ENCODE measurements at regions not wholly inside any gene's neighbourhood (a gene's known extent, or its start where the extent isn't known, plus 50 kb on each side); places are given as distances from the start of the nearest gene placed in this dataset.

DNA sequence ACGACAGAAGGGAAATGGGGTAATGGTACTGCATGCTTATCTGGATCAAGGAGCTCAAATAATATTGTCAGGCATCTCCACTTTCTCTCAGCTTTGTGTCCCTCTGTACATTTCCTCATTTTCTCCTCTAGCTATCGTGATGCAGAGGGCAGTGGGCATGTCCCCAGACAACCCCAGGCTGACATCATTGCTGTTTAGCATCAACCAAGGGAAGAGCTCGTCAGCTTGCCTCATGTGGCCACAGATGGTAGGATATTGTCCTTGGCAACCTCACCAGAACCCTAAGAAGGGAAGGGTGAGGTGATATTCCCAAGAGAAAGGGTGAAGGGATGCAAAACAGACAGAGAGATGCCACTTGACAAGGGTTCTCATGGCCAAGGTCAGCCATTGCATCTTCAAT lies 58.3 kb downstream of the MAFB start:
- peak in 2 of 3 donors; percentile 6 to 37 for DNase-seq
- no peak overlapping the region for H3K4me3 ChIP-seq (replicated peaks in 1 of 3; ENCODE audit: low read depth in 2 of 3, low read length in 3 of 3)
- TF ChIP-seq, protein P1, sequence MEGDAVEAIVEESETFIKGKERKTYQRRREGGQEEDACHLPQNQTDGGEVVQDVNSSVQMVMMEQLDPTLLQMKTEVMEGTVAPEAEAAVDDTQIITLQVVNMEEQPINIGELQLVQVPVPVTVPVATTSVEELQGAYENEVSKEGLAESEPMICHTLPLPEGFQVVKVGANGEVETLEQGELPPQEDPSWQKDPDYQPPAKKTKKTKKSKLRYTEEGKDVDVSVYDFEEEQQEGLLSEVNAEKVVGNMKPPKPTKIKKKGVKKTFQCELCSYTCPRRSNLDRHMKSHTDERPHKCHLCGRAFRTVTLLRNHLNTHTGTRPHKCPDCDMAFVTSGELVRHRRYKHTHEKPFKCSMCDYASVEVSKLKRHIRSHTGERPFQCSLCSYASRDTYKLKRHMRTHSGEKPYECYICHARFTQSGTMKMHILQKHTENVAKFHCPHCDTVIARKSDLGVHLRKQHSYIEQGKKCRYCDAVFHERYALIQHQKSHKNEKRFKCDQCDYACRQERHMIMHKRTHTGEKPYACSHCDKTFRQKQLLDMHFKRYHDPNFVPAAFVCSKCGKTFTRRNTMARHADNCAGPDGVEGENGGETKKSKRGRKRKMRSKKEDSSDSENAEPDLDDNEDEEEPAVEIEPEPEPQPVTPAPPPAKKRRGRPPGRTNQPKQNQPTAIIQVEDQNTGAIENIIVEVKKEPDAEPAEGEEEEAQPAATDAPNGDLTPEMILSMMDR (IDR thresholded peaks at IDR 0.05) = no peak
- H3K79me2 ChIP-seq (ENCODE audit: insufficient read depth, low read length) = no peaks in the 10 kb centered on the region
- H2AFZ ChIP-seq (ENCODE audit: insufficient read depth, low read depth, low read length, poor library complexity, severe bottlenecking) = no peak overlapping the region
- H3K27me3 ChIP-seq (ENCODE audit: control insufficient read depth in 2 of 2, insufficient read depth in 2 of 2, low read length in 2 of 2) = peaks cover 11 to 13% of the 10 kb centered on the region in 2 donors
- H3K9me3 ChIP-seq (replicated peaks in 1 of 2; ENCODE audit: control insufficient read depth in 1 of 2, insufficient read depth in 1 of 2, low read length in 2 of 2) = peaks cover 3 to 7% of the 10 kb centered on the region in 2 donors
- H3K4me1 Mint-ChIP-seq = no peaks in the 10 kb centered on the region
- H4K20me1 ChIP-seq (ENCODE audit: insufficient read depth, low read length) = no peaks in the 10 kb centered on the region
- WGBS (ENCODE audit: insufficient coverage) = no CpG with 5 or more reads among the region's 3 CpGs
- H3K36me3 Mint-ChIP-seq = no peaks in the 10 kb centered on the region
- no peak overlapping the region for H3K4me3 Mint-ChIP-seq
- no peak overlapping the region for H3K27ac Mint-ChIP-seq
- peaks cover 13 to 37% (median 20%) of the 10 kb centered on the region in 3 donors for H3K27me3 Mint-ChIP-seq (ENCODE audit: low read depth in 3 of 3)
- no peak overlapping the region for H3K27ac ChIP-seq (ENCODE audit: low read depth in 1 of 2, low read length in 2 of 2)
- intact Hi-C loops (cut with micrococcal nuclease) = loop anchor here in 1 of 2 donors (10.0 kb wide), 1 partner anchor 46 kb away; no protein-coding TSS in a partner anchor
- peaks cover 3 to 12% (median 8%) of the 10 kb centered on the region in 7 donors for H3K9me3 Mint-ChIP-seq
- no peaks in the 10 kb centered on the region for H3K4me1 ChIP-seq (ENCODE audit: control insufficient read depth in 1 of 2, insufficient read depth in 2 of 2, low read length in 2 of 2)
- no peak overlapping the region for H3K4me2 ChIP-seq (replicated peaks; ENCODE audit: extremely low read depth, low read length, poor library complexity, severe bottlenecking)
- no peak overlapping the region for H3K9ac ChIP-seq (ENCODE audit: insufficient read depth, low read length, poor library complexity, severe bottlenecking)
- H3K36me3 ChIP-seq (replicated peaks in 1 of 2; ENCODE audit: control insufficient read depth in 1 of 2, insufficient read depth in 2 of 2, low read length in 2 of 2) = no peaks in the 10 kb centered on the region

DNA sequence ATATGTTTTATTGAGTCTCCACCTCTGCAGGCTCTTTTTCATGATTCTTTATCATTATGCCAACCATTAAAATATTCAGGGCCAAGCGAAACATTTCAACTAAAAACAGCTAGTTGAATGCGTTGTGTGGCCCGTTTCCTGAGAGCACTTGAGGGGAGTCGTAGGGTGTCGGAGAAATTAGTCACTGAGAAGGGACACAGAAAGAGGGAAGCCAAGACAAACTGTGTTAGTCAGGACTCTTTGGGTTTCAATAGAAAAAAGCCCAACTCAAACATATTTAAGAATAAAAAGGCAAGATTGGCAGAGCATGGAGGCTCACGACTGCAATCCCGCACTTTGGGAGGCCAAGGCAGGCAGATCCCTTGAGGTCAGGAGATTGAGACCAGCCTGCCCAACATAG lies 58.9 kb downstream of the MAFB start:
- no peak overlapping the region for H3K4me3 ChIP-seq (replicated peaks in 1 of 3; ENCODE audit: low read depth in 2 of 3, low read length in 3 of 3)
- TF ChIP-seq, protein P1 (IDR thresholded peaks at IDR 0.05) = no peak
- H3K4me1 ChIP-seq (ENCODE audit: control insufficient read depth in 1 of 2, insufficient read depth in 2 of 2, low read length in 2 of 2) = no peaks in the 10 kb centered on the region
- no peak overlapping the region for H2AFZ ChIP-seq (ENCODE audit: insufficient read depth, low read depth, low read length, poor library complexity, severe bottlenecking)
- H3K27ac Mint-ChIP-seq = no peak overlapping the region
- WGBS (ENCODE audit: insufficient coverage) = 92% methylated on average over 6 of the region's 7 CpGs
- peaks cover 13 to 35% (median 17%) of the 10 kb centered on the region in 3 donors for H3K27me3 Mint-ChIP-seq (ENCODE audit: low read depth in 3 of 3)
- H3K36me3 ChIP-seq (replicated peaks in 1 of 2; ENCODE audit: control insufficient read depth in 1 of 2, insufficient read depth in 2 of 2, low read length in 2 of 2) = no peaks in the 10 kb centered on the region
- H3K9me3 Mint-ChIP-seq = peaks cover 3 to 12% (median 8%) of the 10 kb centered on the region in 7 donors
- no peak overlapping the region for H3K27ac ChIP-seq (ENCODE audit: low read depth in 1 of 2, low read length in 2 of 2)
- H3K9me3 ChIP-seq (replicated peaks in 1 of 2; ENCODE audit: control insufficient read depth in 1 of 2, insufficient read depth in 1 of 2, low read length in 2 of 2) = peaks cover 3 to 7% of the 10 kb centered on the region in 2 donors
- no peak for DNase-seq
- intact Hi-C loops (cut with micrococcal nuclease) = loop anchor here in 1 of 2 donors (10.0 kb wide), 1 partner anchor 45 kb away; no protein-coding TSS in a partner anchor
- H3K27me3 ChIP-seq (ENCODE audit: control insufficient read depth in 2 of 2, insufficient read depth in 2 of 2, low read length in 2 of 2) = peaks cover 11 to 13% of the 10 kb centered on the region in 2 donors
- no peak overlapping the region for H3K4me3 Mint-ChIP-seq
- H3K4me1 Mint-ChIP-seq = no peaks in the 10 kb centered on the region
- no peaks in the 10 kb centered on the region for H3K79me2 ChIP-seq (ENCODE audit: insufficient read depth, low read length)
- no peak overlapping the region for H3K4me2 ChIP-seq (replicated peaks; ENCODE audit: extremely low read depth, low read length, poor library complexity, severe bottlenecking)
- no peaks in the 10 kb centered on the region for H3K36me3 Mint-ChIP-seq
- H3K9ac ChIP-seq (ENCODE audit: insufficient read depth, low read length, poor library complexity, severe bottlenecking) = no peak overlapping the region
- H4K20me1 ChIP-seq (ENCODE audit: insufficient read depth, low read length) = no peaks in the 10 kb centered on the region
